DMS 273 treated with DMSO at 0.1 percent for 48 hours (cell line): ENCODE measurements at regions not wholly inside any gene's neighbourhood (a gene's known extent, or its start where the extent isn't known, plus 50 kb on each side); places are given as distances from the start of the nearest gene placed in this dataset.

ENCODE experiments used
- DNase-seq: peaks from one replicate; lab custom pipeline; 2025; lab: John Stamatoyannopoulos, UW

GRCh38 chr6:10048370-10049297, 366.2 kb downstream of the TFAP2A start:
- DNase-seq: no peak

GRCh38 chr6:10042280-10042679, 372.6 kb downstream of the TFAP2A start:
- no peak for DNase-seq

- no peak for DNase-seq
Observed at GRCh38 chr6:10033223-10033829, 381.5 kb downstream of the TFAP2A start.

- no peak for DNase-seq
Observed at GRCh38 chr6:10031617-10032016, 383.3 kb downstream of the TFAP2A start.

- DNase-seq: no peak
Observed at GRCh38 chr6:10030942-10031537, 383.8 kb downstream of the TFAP2A start.

GRCh38 chr6:10028222-10028621, 386.7 kb downstream of the TFAP2A start:
- no peak for DNase-seq

GRCh38 chr6:10019851-10020250, 395.0 kb downstream of the TFAP2A start:
- DNase-seq: no peak

- DNase-seq: no peak
Observed at GRCh38 chr6:10014557-10014956, 400.3 kb downstream of the TFAP2A start.

GRCh38 chr6:10000551-10000950, 414.3 kb downstream of the TFAP2A start:
- no peak for DNase-seq

- no peak for DNase-seq
Observed at GRCh38 chr6:9999796-10000195, 415.1 kb downstream of the TFAP2A start.

GRCh38 chr6:9986273-9986672, 428.6 kb downstream of the TFAP2A start:
- no peak for DNase-seq

GRCh38 chr6:9985481-9985880, 429.4 kb downstream of the TFAP2A start:
- no peak for DNase-seq

GRCh38 chr6:9984607-9985006, 430.3 kb downstream of the TFAP2A start:
- no peak for DNase-seq

GRCh38 chr6:9983168-9983567, 431.7 kb downstream of the TFAP2A start:
- no peak for DNase-seq

- no peak for DNase-seq
Observed at GRCh38 chr6:9982215-9982614, 432.7 kb downstream of the TFAP2A start.

- no peak for DNase-seq
Observed at GRCh38 chr6:9979996-9980395, 434.9 kb downstream of the TFAP2A start.

GRCh38 chr6:9978480-9978879, 436.4 kb downstream of the TFAP2A start:
- no peak for DNase-seq

GRCh38 chr6:9977411-9977810, 437.5 kb downstream of the TFAP2A start:
- no peak for DNase-seq

- DNase-seq: no peak
Observed at GRCh38 chr6:9961646-9962045, 453.2 kb downstream of the TFAP2A start.

GRCh38 chr6:9957215-9957759, 457.6 kb downstream of the TFAP2A start:
- no peak for DNase-seq

- DNase-seq: no peak
Observed at GRCh38 chr6:9948678-9949077, 466.2 kb downstream of the TFAP2A start.

- DNase-seq: no peak
Observed at GRCh38 chr6:9943986-9944385, 470.9 kb downstream of the TFAP2A start.

- no peak for DNase-seq
Observed at GRCh38 chr6:9943026-9943425, 471.8 kb downstream of the TFAP2A start.
